COR-L47 (cell line): ENCODE measurements at regions not wholly inside any gene's neighbourhood (a gene's known extent, or its start where the extent isn't known, plus 50 kb on each side); places are given as distances from the start of the nearest gene placed in this dataset.
"Not testable (repeated sequence)": the region's sequence is repeated elsewhere in the genome, so short reads cannot be mapped to it uniquely, and the experiment has no call there.

ENCODE experiments used
- DNase-seq: peaks from one replicate; lab custom pipeline; 2025; lab: John Stamatoyannopoulos, UW

DNA sequence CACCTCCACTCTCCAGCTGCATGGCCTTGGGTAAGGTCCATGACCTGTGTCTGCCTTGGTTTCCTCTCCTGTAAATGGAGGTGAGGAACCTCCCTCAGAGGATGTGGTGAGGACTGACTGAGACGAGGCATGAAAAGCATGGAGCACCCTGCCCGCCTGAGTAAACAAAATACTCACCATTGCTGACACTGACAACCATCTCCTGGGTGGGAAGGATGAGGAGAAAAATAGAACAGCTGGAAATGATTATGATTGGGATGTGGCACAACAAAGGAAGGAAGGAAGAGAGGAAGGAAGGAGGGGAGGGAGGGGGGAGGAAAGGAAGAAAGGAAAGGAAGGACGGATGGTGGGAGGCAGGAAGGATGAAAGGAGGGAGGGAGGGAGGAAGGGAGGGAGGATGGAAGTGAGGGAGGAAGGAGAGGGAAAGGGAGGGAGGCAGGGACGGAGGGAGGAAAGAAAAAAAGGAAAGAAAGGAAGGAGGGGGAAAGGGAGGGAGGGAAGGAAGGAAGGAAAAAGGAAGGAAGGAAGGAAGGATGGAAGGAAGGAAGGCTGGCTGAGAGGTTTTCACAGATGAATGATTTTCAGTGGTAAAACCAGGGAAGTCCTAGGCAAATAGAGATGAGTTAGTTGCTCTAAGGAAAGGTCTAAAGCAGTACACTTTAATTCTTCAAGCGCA is 276.5 kb upstream of the XYLT1 start:
- no peak for DNase-seq

DNA sequence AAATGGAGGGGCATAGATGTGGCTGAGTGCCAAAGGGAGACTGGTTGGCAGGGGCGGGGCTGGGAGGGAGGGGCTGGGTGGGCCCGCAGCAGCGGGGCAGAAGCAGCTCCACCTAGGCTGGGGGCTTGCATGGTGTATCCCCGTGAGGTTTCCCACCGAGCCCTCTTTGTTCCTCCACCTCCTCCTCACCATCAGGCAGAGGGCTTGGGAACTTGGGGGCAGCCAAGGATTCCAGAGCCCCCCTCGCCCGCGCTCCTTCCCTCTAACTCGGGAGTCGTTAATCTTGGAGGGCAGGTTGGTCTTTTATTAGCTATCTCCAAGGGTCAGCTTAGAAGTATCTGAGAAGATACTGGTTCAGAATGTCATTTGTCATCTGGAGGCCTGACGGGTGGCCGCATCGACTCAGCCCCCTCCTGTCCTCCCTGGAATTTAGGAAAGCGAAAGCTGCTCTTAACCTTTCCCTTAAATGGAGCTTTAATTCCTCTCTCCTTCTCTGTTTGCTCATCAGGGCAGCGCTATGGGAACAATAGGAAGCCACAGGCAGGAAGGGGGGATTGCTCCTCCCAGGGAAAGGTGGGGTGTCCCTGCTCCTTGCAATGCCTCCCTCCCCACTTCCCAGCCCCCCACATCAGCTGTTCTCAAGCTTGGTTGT is 274.3 kb upstream of the XYLT1 start:
- DNase-seq, result no peak

DNA sequence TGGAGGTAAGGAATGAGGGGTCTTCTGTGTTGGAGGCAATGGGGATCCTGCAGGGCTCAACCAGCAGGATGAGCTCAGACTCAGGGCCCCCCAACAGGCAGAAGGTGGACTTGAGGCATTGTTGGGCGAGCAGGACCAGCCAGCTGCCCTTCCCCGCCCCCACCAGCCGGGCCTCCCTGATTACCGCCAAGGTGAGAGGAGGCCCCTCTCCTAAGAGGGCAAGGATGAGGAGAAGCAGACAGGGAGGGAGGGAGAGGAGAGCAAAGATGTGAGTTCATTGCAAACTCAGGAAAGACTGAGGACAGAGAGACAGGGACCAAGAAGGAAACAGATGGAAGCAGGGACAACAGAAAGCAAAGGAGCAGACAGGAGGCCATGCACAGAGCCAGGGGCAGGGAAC is 272.8 kb upstream of the XYLT1 start:
- DNase-seq, result no peak

DNA sequence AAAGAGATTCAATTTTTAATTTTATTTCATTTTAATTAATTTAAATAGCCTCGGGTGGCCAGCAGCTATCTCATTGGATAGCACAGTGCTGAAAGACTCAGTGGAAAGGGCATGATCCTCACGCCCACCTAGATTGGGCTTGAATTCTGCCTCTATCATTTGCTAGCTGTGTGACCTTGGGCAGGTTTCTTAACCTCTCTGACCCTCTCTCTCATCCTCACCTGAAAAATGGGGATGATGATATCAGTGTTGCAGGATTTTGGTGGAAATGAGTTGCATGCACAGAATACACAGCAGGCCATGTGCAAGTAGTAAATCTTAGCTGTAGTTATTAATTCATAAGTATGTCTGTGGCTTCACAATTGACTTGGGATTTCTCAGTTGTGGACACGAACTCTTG is 272.4 kb upstream of the XYLT1 start:
- DNase-seq, result no peak

DNA sequence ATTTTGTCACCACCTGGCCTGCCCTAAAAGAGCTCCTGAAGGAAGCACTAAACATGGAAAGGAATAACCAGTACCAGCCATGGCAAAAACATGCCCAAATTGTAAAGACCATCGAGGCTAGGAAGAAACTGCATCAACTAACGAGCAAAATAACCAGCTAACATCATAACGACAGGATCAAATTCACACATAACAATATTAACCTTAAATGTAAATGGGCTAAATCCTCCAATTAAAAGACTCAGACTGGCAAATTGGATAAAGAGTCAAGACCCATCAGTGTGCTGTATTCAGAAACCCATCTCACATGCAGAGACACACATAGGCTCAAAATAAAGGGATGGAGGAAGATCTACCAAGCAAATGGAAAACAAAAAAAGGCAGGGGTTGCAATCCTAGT is 264.3 kb upstream of the XYLT1 start:
- DNase-seq, result not testable (repeated sequence)

DNA sequence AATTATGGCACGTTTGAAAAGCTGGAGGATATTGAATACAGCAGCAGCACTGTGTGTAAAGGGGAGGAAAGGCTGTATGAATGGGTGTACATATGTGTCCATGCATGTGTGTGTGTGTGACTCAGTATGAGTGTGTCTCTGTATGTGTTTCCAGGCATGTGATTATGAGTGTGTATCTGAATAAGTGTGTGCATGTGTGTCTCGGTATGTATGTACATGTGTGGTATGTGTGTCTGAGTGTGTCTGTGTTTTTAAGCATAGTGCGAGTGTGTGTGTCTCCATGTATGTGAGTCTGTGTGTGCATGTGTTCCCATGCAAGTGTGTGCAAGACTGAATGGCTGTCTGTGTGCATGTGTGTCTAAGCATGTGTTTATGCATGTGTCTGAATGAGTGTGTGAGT is 259.1 kb upstream of the XYLT1 start:
- DNase-seq, result no peak

DNA sequence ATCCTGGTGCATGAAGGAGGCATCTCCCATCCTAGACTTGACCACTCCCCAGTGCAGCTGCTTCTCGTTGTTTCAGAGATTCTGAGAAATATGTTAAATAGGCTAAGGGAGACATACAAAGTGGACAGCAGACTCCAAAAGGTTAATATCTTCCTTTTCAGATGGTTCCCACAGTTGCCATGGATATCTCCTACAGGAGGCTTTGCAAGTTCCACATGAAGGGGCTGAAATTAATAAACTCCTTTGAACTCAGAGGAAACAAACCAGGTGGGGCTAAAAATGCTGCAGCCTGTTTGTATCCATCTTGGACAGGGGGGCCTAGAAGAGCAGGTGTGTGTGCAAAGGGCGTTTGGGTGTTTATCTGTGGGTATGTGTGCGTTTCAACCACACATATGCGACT is 257.4 kb upstream of the XYLT1 start:
- no peak for DNase-seq

DNA sequence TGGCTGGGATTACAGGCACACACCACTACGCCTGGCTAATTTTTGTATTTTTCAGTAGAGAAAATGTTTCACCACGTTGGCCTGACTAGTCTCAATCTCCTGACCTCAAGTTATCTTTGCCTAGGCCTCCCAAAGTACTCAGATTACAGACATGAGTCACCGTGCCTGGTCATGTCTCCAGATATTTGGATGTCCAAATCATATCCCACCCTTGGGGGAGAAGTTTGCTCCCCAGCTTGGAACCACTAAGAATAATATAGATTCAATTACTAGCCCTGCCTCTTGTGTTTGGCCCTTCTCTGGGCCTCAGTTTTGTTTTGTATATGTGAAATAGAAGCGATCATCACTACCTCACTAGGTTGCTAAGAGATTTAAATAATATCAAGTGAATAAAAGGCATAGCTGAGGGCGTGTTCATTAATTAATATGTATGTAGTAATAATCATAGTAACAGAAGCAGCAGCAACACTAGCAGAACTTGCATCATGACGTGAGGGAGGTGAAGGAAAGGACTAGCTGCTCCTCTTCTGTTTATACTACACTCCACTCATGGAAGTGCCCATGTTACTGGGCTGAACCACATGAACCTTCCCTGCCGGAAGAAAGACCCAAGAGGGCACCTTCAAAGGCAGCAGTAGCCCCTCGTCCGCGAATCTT is 253.6 kb upstream of the XYLT1 start:
- DNase-seq, result no peak

DNA sequence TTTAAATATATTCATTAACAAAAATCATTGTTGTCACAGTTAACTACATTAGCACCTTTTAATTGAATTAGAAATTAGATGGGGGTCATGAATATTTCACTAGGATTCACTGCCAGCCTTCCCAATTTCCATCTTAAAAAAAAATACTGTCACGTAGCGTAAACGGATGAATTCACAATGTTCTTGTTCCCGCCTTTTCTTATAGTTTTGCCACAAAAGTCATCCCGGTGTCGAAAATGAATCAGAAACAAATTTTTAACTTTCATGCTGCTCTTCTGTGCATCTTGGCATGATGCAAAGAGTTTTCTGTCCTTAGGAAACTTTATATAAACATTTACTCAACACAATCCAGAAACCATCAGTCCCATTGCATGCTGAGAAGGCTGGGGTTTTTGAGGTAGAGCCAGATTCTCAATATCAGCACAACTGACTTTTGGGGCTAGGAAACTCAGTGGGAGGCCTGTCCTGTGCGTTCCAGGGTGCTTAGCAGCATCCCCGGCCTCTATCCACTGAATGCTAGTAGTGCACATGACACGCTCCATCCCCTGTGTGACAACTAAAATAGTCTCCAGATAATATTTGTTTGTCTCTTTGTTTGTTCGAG is 252.9 kb upstream of the XYLT1 start:
- DNase-seq, result no peak

DNA sequence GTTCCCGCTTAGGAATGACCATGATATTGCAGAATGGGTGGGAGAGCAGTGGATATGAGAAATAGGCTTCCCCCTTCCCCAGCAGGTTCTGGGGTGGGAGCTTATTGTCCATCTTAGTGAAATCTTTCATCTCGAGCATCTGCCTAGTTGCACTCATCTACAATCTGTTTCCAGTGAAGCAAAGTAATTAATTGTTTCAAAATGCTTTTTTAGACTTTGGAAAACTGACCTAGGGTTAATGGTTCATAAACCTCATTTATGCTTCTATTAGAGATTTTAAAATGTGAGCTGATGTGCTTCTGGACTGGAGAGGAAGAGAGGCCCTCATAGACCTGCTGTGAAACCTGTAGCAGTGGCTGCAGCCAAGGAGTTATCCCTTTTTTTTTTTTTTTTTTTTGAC is 247.7 kb upstream of the XYLT1 start:
- no peak for DNase-seq

DNA sequence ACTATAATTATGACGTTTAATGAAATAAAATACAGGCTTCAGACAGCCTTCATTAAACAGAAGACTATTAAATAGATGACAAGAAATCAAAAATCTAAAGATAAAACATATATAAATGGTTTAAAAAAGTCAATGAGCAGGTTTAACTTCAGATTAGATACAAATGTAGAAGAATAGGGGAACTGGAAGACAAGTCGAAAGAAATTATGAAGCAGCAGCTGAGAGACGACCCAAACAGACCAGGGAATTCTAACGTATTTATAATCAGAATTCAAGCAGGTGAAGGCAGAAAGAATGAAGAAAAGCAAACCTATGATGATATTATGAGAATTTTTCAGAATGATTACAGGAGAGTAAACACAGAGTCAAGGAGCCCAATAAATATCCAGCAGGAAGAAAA is 235.1 kb upstream of the XYLT1 start:
- no peak for DNase-seq

DNA sequence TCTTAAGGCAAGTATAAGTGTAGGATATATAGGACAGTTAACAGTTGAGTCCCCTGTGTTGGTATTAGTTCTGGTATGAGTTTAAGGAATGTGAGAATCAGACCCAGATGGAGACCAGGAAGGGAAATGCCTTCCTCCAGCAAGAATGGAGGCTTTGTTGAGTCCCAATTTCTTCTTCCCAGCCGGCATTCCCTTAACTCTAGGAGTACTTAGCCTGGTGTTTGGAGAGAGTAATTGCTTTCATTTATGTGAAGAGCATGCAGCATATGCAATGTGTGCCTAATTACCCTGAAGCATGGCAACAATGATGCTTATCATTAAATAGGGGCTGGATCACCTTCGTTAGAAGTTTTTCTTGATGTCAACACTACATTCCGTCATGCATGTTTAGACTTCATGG is 225.9 kb upstream of the XYLT1 start:
- no peak for DNase-seq

DNA sequence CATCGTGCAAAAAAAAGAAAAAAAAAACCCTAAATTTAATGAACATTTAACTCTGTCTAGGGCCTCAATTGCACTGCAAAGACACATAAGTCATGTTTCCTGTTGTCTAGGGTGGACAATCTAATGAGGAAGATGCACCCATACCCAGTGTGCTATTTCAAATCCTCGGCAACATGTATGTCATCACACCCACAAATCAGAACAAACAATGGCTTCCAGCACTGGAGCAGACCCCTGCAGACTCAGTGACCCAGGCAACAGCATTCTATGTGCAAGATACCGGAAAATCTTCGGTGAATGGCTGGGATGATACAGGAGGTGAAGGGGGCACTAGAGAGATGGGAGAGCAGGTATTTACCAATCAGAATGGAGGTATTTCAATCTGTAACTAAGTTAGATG is 221.7 kb upstream of the XYLT1 start:
- DNase-seq, result no peak

DNA sequence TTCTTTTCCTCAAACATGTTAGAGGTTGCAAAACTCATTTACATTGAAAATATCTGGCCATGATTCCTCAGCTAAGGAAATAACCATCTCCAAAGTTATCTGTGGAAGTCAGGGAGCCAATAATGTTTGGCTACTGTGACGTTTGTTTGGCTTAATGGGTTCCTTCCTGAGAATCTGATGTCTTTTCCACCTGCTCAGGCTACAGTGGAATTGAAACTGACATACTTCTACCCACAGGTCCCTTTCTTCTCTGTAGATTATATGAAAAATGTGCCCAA is 221.1 kb upstream of the XYLT1 start:
- DNase-seq, result no peak

DNA sequence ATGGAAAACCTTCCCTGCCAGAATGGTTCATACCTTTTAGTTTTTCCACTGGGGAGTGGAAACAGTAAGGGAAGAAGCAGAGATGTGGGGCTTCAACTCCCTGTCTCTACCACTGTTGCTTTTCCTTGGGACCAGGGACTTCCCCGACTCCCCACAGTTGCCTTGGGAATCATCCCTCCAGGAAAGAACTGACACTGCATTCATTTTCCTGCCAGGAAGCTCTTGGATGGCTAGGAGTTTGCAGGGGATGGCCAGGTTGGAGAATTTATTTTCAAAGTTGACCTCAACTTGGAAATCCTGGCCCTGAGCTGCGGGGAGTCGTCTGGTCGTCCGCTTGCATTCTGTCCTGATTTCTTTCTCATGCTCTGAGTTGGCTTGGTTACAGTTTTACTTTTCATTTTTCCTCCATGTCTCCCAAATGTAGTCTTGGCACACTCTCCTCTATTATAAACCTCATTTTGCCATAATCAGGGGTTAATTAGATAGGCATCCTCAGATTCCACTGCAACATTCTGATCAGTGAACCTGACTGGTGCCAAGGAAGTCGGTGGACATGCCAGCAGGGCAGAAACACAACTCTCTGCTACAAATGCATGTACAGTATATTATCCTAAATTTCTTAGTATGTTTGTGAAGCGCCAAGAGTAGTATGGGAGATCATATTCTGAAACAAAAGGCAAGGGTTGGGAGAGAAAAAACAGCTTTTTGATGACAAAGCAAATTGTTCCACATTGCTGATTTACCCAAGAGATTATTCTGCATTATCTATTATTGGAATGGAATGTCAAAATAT is 220.5 kb upstream of the XYLT1 start:
- DNase-seq, result no peak

DNA sequence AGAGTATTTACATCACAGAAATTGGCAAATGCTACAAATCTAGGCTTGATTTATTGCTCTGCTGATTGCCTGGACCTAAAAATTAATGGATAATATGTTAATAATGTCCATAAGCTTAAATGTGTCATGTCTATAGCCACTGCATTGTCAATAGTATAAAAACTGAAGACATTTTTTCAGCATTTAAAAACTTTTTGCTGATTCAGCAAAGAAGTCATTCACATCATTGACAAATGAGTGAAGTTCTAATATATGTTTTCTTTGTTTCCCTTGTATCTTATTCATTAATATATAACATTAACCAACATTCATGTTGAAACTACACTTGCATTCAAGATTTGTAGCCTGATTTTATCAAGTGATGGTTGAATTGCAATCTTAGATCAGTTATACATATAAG is 214.7 kb upstream of the XYLT1 start:
- no peak for DNase-seq

DNA sequence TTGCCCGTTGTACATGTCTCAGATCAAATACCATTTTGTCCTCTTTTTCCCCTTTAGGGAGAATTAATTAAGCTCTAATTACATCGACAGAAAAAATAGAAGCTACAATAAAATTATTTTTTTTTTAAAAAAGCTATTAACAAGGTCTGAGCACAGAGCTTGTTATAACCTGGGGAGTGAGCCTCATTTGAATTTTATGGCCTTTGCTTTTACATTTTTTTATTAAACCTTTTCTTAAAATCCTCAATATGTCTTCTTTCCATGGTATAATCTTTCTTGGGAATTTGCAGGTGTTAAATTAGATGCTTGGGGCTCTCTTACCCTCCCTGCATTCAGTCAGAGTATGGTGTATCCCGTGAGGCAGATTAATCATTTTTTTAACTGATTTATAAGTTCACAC is 212.5 kb upstream of the XYLT1 start:
- DNase-seq, result no peak

DNA sequence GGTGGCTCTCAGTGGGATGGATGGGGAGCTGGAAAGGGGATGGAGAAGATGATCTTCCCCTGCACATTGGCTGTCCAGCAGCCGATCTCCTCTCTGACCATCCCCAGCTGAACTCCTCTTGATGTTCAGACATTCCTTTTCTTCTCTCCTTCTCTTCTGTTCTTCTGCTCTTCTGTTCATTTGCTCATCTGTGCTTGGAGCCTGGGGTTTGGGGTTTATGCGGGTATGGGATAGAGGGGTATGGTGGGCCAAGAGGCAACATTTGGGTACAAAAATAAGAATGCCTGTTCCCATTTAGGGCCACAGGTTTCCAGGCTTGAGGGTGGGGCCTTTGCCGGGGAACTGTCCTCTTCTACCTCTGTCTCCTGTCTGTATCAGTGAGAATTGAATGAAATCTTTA is 205.4 kb upstream of the XYLT1 start:
- no peak for DNase-seq

DNA sequence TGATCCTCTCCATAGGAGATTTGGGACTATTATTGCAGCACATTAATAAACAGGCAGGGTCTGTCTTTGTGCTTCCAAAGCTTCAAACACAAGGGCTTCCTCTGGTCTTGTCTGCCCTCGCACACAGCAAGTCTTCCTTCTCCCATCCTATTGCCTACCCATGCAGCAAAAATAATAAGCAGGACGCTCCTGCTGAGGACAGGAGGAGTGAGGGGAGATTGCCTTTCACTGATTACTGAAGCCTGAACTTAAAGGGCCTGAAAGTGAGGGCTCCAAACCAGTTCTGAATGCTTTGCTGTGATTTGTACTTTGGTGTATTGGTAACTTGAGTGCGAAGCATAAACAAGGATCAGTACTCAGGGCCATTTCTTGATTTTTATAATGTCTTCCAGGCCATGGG is 197.6 kb upstream of the XYLT1 start:
- DNase-seq, result no peak

DNA sequence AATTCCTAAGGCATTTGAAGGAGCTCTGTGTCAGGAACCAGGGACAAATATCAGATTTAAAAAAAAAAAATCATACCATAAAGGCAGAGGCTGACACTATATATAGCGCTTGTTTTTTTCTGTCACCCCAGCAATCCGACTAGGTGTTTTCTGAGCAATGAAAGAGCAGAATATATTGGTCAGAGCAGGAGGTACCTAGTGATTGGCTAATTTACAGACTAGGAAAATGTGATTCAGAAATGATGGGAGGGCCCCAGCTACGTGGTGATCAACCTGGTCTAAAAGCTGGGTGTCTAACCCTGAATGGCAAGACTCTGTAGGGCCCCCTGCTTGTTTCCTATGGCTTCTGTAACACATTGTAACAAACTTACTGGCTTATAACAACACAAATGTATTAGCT is 195.5 kb upstream of the XYLT1 start:
- no peak for DNase-seq

DNA sequence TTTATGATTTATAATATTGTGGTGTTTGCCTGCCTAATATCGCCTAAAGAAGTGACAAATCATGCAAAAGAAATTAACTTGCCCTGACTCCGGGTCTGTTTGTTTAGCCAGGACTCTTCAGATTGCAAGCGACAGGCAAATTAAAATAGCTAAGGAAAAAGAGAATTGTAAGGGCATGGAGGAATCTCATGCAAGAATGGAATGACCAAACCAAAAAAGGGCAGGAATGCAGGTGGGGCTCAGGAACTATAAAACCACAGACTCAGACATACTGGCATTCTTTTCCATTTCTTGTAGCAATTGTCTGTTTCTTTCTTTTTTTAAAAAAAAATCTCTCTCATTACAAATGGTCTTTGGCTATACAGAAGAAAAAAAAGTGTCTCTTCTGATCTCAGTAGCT is 188.1 kb upstream of the XYLT1 start:
- DNase-seq, result no peak

DNA sequence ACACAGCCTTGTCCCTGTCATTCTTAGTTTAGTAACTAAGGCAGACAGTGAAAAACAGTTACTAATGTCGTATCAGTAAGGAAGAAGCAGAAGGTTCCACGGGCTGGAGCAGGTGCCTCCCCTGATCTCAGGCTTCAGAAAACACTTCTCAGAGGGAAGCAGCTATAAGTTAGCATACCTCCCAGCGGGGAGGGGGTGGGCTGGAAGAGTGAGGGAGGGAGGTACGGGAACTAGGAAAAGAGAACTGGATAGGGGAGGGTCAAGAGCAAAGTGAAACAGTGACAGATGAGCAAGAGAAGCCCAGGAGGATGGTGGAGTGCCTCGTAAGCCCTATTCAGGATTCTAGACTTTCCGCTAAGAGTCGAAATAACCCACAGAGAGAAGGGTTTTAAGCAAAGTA is 186.3 kb upstream of the XYLT1 start:
- no peak for DNase-seq

DNA sequence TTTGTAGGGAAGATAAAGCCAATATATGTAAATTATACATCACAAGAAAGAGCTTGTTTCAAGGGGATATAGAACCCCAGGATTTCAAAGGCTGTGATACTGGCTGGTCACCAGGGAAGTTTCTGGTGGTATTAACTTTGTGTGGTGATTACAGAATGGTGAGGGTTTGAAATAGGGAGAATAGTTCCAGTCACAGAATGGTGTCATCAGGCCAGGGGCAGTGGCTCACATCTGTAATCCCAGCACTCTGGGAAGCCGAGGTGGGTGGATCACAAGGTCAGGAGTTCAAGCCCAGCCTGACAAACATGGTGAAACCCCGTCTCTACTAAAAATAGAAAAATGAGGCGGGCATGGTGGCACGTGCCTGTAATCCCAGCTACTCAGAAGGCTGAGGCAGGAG is 183.8 kb upstream of the XYLT1 start:
- DNase-seq, result no peak
